ENCODE measurements at regions not wholly inside any gene's neighbourhood (a gene's known extent, or its start where the extent isn't known, plus 50 kb on each side); places are given as distances from the start of the nearest gene placed in this dataset.
"Not testable (repeated sequence)": the region's sequence is repeated elsewhere in the genome, so short reads cannot be mapped to it uniquely, and the experiment has no call there.

DNA sequence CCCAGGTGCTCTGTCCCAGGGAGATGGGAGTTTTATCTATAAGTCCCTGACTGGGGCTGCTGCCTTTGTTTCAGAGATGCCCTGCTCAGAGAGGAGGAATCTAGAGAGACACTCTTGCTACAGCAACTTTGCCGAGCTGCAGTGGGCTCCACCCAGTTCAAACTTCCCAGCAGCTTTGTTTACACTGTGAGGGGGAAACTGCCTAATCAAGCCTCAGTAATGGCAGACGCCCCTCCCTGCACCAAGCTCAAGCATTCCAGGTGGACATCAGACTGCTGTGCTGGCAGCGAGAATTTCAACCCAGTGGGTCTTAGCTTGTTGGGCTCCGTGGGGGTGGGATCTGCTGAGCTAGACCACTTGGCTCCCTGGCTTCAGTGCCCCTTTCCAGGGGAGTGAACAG lies 50.2 kb upstream of the RASA1 start:
- not testable (repeated sequence) for DNase-seq

Data from NCI-H226 (cell line).